Gastroesophageal sphincter (tissue), 4 donors: ENCODE measurements at regions not wholly inside any gene's neighbourhood (a gene's known extent, or its start where the extent isn't known, plus 50 kb on each side); places are given as distances from the start of the nearest gene placed in this dataset.
"Not testable (repeated sequence)": the region's sequence is repeated elsewhere in the genome, so short reads cannot be mapped to it uniquely, and the experiment has no call there.

Source experiments
- ATAC-seq: fragments of 150-250 bp; one replicate; pipeline ENCODE4 v1.9.1; 2016; ENCODE audit warnings: mild to moderate bottlenecking, moderate library complexity
- H3K27ac ChIP-seq, 4 donors: fragments of 200-600 bp; sonication (generic) in 3 of 4; 1 replicate in 3 of 4; 2 replicates in 1 of 4; pipeline ENCODE4 v1.5.1; 2016 to 2019
- H3K27me3 ChIP-seq: fragments of 200-600 bp; sonication (generic); one replicate; pipeline ENCODE4 v1.5.1; 2019
- H3K36me3 ChIP-seq, 2 donors: fragments of 200-600 bp; sonication (generic); one replicate each; pipeline ENCODE4 v1.5.1; 2019; ENCODE audit warnings: control low read depth in 1 of 2
- H3K4me1 ChIP-seq, 3 donors: fragments of 200-600 bp; sonication (generic); 1 replicate in 2 of 3; 2 replicates in 1 of 3; pipeline ENCODE4 v1.5.1; 2016 to 2019; ENCODE audit warnings: control low read depth in 2 of 3
- H3K4me3 ChIP-seq, 2 donors: fragments of 200-600 bp; sonication (generic); one replicate each; pipeline ENCODE4 v1.5.1; 2019; ENCODE audit warnings: mild to moderate bottlenecking in 1 of 2, moderate library complexity in 1 of 2
- H3K9me3 ChIP-seq, 3 donors: fragments of 200-600 bp; sonication (generic); one replicate each; pipeline ENCODE4 v1.5.1; 2017 to 2019; ENCODE audit warnings: control low read depth in 2 of 3
- CTCF ChIP-seq, 4 experiments: fragments of 200-600 bp in 2 of 4; fragments of 450-650 bp in 2 of 4; sonication (generic) in 1 of 4; IDR thresholded peaks; one replicate each; pipeline ENCODE4 v1.5.1; 2017 to 2019; ENCODE audit warnings: antibody characterized with exemption in 4 of 4, mild to moderate bottlenecking in 2 of 4, moderate library complexity in 2 of 4
- EP300 ChIP-seq: sonication (generic); formaldehyde crosslinking; IDR thresholded peaks from one replicate; pipeline ENCODE4 v1.6.1; 2017; ENCODE audit warnings: antibody characterized with exemption, mild to moderate bottlenecking
- POLR2A ChIP-seq, 2 donors: fragments of 450-650 bp; IDR thresholded peaks; one replicate each; pipeline ENCODE4 v1.6.1; 2017; ENCODE audit warnings: antibody characterized with exemption in 2 of 2, mild to moderate bottlenecking in 2 of 2, moderate library complexity in 1 of 2
- POLR2AphosphoS5 ChIP-seq: sonication (generic); formaldehyde crosslinking; IDR thresholded peaks from one replicate; pipeline ENCODE4 v1.6.1; 2017; ENCODE audit warnings: antibody characterized with exemption
- WGBS, 2 donors: methylation state at CpG; one replicate each; pipeline ENCODE4 v1.1.5; 2018; ENCODE audit warnings: low coverage in 1 of 2; 5-methylcytosine and 5-hydroxymethylcytosine counted together

GRCh38 chr3:168678730-168679129 is 583.0 kb upstream of the GOLIM4 start:
- no peak for TF ChIP-seq CTCF (IDR thresholded peaks at IDR 0.05)
- TF ChIP-seq POLR2A (IDR thresholded peaks at IDR 0.05), result no peak
- no peak for TF ChIP-seq EP300
- no peak for TF ChIP-seq POLR2AphosphoS5
- no peak for ATAC-seq
- H3K9me3 ChIP-seq, result no peaks in the 10 kb centered on the region
- H3K27ac ChIP-seq, result no peak overlapping the region
- no peaks in the 10 kb centered on the region for H3K4me1 ChIP-seq
- no peak overlapping the region for H3K4me3 ChIP-seq
- no peaks in the 10 kb centered on the region for H3K36me3 ChIP-seq
- no peaks in the 10 kb centered on the region for H3K27me3 ChIP-seq
- 85 to 100% methylated on average over 1 of the region's 1 CpG for WGBS, 2 donors

- 78 to 94% methylated on average over 3 to 5 of the region's 5 CpGs for whole genome bisulfite sequencing, 2 donors
- Histone ChIP-seq H3K27me3 (no peaks in the 10 kb centered on the region), H3K27ac (no peak overlapping the region), H3K4me1 (no peaks in the 10 kb centered on the region), H3K9me3 (no peaks in the 10 kb centered on the region), H3K36me3 (no peaks in the 10 kb centered on the region), H3K4me3 (no peak overlapping the region)
- no peak for ATAC-seq
- TF ChIP-seq POLR2A (IDR thresholded peaks at IDR 0.05) (no peak), CTCF (IDR thresholded peaks at IDR 0.05) (no peak), POLR2AphosphoS5 (no peak), EP300 (no peak)
Measured at GRCh38 chr3:168671091-168671490, 575.4 kb upstream of the GOLIM4 start.

GRCh38 chr3:168660879-168661657 is 565.3 kb upstream of the GOLIM4 start:
- H3K36me3 ChIP-seq, H3K9me3 ChIP-seq, H3K4me3 ChIP-seq, H3K27me3 ChIP-seq, H3K4me1 ChIP-seq, H3K27ac ChIP-seq, ATAC-seq: not testable (repeated sequence)
- WGBS, 2 donors, result 84 to 93% methylated on average over 5 to 6 of the region's 6 CpGs

GRCh38 chr3:168659015-168659414 is 563.3 kb upstream of the GOLIM4 start:
- no peaks in the 10 kb centered on the region for H3K4me1 ChIP-seq
- no peaks in the 10 kb centered on the region for H3K27me3 ChIP-seq
- no peak for ATAC-seq
- no peak overlapping the region for H3K4me3 ChIP-seq
- no peaks in the 10 kb centered on the region for H3K9me3 ChIP-seq
- no peak for TF ChIP-seq CTCF (IDR thresholded peaks at IDR 0.05)
- TF ChIP-seq POLR2A (IDR thresholded peaks at IDR 0.05), result no peak
- TF ChIP-seq POLR2AphosphoS5, result no peak
- TF ChIP-seq EP300, result no peak
- H3K27ac ChIP-seq, result no peak overlapping the region
- H3K36me3 ChIP-seq, result no peaks in the 10 kb centered on the region

DNA sequence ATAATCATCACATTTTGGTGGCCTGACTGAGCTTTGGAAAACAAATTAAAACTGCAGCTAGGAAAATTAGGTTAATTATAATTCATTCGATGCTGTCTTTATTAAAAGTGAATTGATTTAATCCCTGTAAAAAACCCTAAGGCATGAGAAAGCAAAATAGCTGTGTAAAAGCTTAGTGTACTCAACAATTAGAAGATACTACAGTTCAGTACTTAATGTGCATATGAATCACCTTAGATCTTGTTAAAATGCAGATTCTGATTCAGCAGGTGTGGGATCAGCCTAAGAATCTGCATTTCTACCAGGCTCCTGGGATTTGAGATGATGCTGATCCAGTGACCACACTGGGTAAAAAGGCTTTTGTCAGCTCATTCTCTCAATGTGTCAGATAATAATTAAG is 559.9 kb upstream of the GOLIM4 start:
- Histone ChIP-seq H3K27ac (no peak overlapping the region), H3K9me3 (no peaks in the 10 kb centered on the region), H3K4me1 (no peaks in the 10 kb centered on the region), H3K27me3 (no peaks in the 10 kb centered on the region), H3K36me3 (no peaks in the 10 kb centered on the region), H3K4me3 (no peak overlapping the region)
- WGBS, 2 donors, result 89 to 100% methylated on average over 1 of the region's 1 CpG
- TF ChIP-seq CTCF (IDR thresholded peaks at IDR 0.05), result no peak
- no peak for TF ChIP-seq EP300
- TF ChIP-seq POLR2A (IDR thresholded peaks at IDR 0.05), result no peak
- no peak for TF ChIP-seq POLR2AphosphoS5
- no peak for ATAC-seq
